A549 (cell line): ENCODE measurements at regions not wholly inside any gene's neighbourhood (a gene's known extent, or its start where the extent isn't known, plus 50 kb on each side); places are given as distances from the start of the nearest gene placed in this dataset.
A peak's percentile ranks its signal among the peaks of the same experiment; 100 is the strongest.

Source experiments
- ATAC-seq, 2 experiments: fragments of 200-7000 bp in 1 of 2; fragments of >200 bp in 1 of 2; cut with Nextera tagmentation in 1 of 2; cut with Tn5 transposase in 1 of 2; 3 replicates each; pipeline versions ENCODE4 v1.8.0 to v1.9.1; 2018 to 2020; ENCODE audit warnings: mild to moderate bottlenecking in 1 of 2, moderate library complexity in 1 of 2
- CTCF ChIA-PET: fragments of 300-600 bp; sonication (Branson Sonifier 250); formaldehyde crosslinking; extraction: SDS; loops from one replicate; lab custom pipeline; 2021; ENCODE audit warnings: antibody characterized with exemption, inconsistent platforms; lab: Yijun Ruan, JAX
- POLR2A ChIA-PET: fragments of 350-600 bp; formaldehyde crosslinking; extraction: SDS; loops from one replicate; lab custom pipeline; 2021; ENCODE audit warnings: antibody characterized with exemption, inconsistent platforms; lab: Yijun Ruan, JAX
- DNase-seq, 2 experiments: peaks; one replicate each; pipeline versions ENCODE4 v3.0.0 to v3.0.0-alpha.2; 2011 to 2016; ENCODE audit warnings: low read depth in 1 of 2, low spot score in 1 of 2
- FAIRE-seq: peaks from 2 replicates; lab custom pipeline; 2011; peaks lifted over from hg19 to GRCh38; lab: Jason Lieb, UNC
- H3K27ac ChIP-seq, 2 experiments: fragments of >200 bp; sonication (Bioruptor Twin); formaldehyde crosslinking; 3 replicates each; pipeline ENCODE4 v1.5.1; 2016 to 2017
- H3K4me1 ChIP-seq: fragments of >200 bp; sonication (Bioruptor Twin); formaldehyde crosslinking; 3 replicates; pipeline ENCODE4 v1.6.1; 2016
- H3K4me2 ChIP-seq: fragments of >200 bp; sonication (Bioruptor Twin); formaldehyde crosslinking; 3 replicates; pipeline ENCODE4 v1.6.1; 2016
- H3K4me3 ChIP-seq: fragments of >200 bp; sonication (Bioruptor Twin); formaldehyde crosslinking; 3 replicates; pipeline ENCODE4 v1.5.1; 2016
- H3K9me3 ChIP-seq: fragments of >200 bp; sonication (Bioruptor Twin); formaldehyde crosslinking; 3 replicates; pipeline ENCODE4 v1.6.1; 2016
- BHLHE40 ChIP-seq: IDR thresholded peaks from 2 replicates; pipeline ENCODE4 v1.6.1; 2012; ENCODE audit warnings: low read depth, low read length, inconsistent platforms
- CBX2 ChIP-seq: fragments of 200-600 bp; sonication (generic); IDR thresholded peaks from 2 replicates; pipeline ENCODE4 v1.6.1; 2016; ENCODE audit warnings: low read depth, mild to moderate bottlenecking, borderline replicate concordance
- CEBPB ChIP-seq, 2 experiments: fragments of >200 bp in 1 of 2; sonication (Bioruptor Twin) in 1 of 2; formaldehyde crosslinking in 1 of 2; IDR thresholded peaks; 2 replicates each; pipeline ENCODE4 v1.6.1; 2012 to 2016
- CHD2 ChIP-seq: fragments of 150-350 bp; IDR thresholded peaks from 2 replicates; pipeline ENCODE4 v1.6.1; 2014; ENCODE audit warnings: low read length; ENCODE audit not compliant: partially characterized antibody
- CTCF ChIP-seq: fragments of >200 bp; sonication (Bioruptor Twin); formaldehyde crosslinking; IDR thresholded peaks from 3 replicates; pipeline ENCODE4 v1.5.1; 2016
- EHF ChIP-seq: fragments of 250-450 bp; sonication (Bioruptor Pico); IDR thresholded peaks from 2 replicates; pipeline ENCODE4 v1.5.0; 2020; ENCODE audit warnings: mild to moderate bottlenecking
- FOSB ChIP-seq: fragments of 250-450 bp; sonication (Bioruptor Pico); IDR thresholded peaks from 2 replicates; pipeline ENCODE4 v1.5.0; 2020; ENCODE audit warnings: mild to moderate bottlenecking, moderate library complexity
- HOXA7 ChIP-seq: fragments of 250-450 bp; sonication (Bioruptor Pico); IDR thresholded peaks from 2 replicates; pipeline ENCODE4 v1.5.0; 2020; ENCODE audit warnings: mild to moderate bottlenecking, moderate library complexity
- HOXB13 ChIP-seq: fragments of 250-450 bp; sonication (Bioruptor Pico); IDR thresholded peaks from 2 replicates; pipeline ENCODE4 v1.5.0; 2020; ENCODE audit warnings: low read depth, mild to moderate bottlenecking, moderate library complexity
- HOXB5 ChIP-seq: fragments of 250-450 bp; sonication (Bioruptor Pico); IDR thresholded peaks from 2 replicates; pipeline ENCODE4 v1.5.0; 2020; ENCODE audit warnings: mild to moderate bottlenecking, moderate library complexity
- JUN ChIP-seq, 2 experiments: fragments of >200 bp; sonication (Bioruptor Twin); formaldehyde crosslinking; IDR thresholded peaks; 2 replicates in 1 of 2; 3 replicates in 1 of 2; pipeline ENCODE4 v1.6.1; 2016 to 2017
- KDM1A ChIP-seq: fragments of 200-600 bp; sonication (generic); IDR thresholded peaks from 2 replicates; pipeline ENCODE4 v1.6.1; 2016; ENCODE audit warnings: low read depth, mild to moderate bottlenecking
- MAZ ChIP-seq: fragments of 150-350 bp; IDR thresholded peaks from 2 replicates; pipeline ENCODE4 v1.6.1; 2014; ENCODE audit warnings: antibody characterized with exemption, low read depth, low read length, borderline replicate concordance
- NFE2L2 ChIP-seq: fragments of 150-350 bp; conservative IDR thresholded peaks from 2 replicates; pipeline ENCODE4 v1.6.1; 2014; ENCODE audit warnings: low read length
- PHF8 ChIP-seq: fragments of 200-600 bp; sonication (generic); IDR thresholded peaks from 2 replicates; pipeline ENCODE4 v1.6.1; 2016; ENCODE audit warnings: low read depth, mild to moderate bottlenecking, antibody characterized with exemption, moderate library complexity, borderline replicate concordance
- POLR2AphosphoS2 ChIP-seq: conservative IDR thresholded peaks from 2 replicates; pipeline ENCODE4 v1.6.1; 2012; ENCODE audit warnings: low read length, improper control_type of control experiment, inconsistent platforms
- RAD21 ChIP-seq, 2 experiments: fragments of >200 bp in 1 of 2; sonication (Bioruptor Twin) in 1 of 2; formaldehyde crosslinking in 1 of 2; IDR thresholded peaks in 1 of 2; conservative IDR thresholded peaks in 1 of 2; 2 replicates in 1 of 2; 3 replicates in 1 of 2; pipeline ENCODE4 v1.6.1; 2012 to 2018; ENCODE audit warnings: inconsistent platforms in 1 of 2
- RNF2 ChIP-seq: fragments of 200-600 bp; sonication (generic); IDR thresholded peaks from 2 replicates; pipeline ENCODE4 v1.6.1; 2016; ENCODE audit warnings: low read depth, mild to moderate bottlenecking, antibody characterized with exemption, moderate library complexity, borderline replicate concordance
- SREBF2 ChIP-seq: fragments of 450-650 bp; IDR thresholded peaks from 2 replicates; pipeline ENCODE4 v1.6.1; 2014; ENCODE audit warnings: mild to moderate bottlenecking, moderate library complexity
- TP53 ChIP-seq: fragments of 250-450 bp; sonication (Bioruptor Pico); IDR thresholded peaks from 2 replicates; pipeline ENCODE4 v1.5.0; 2021; ENCODE audit warnings: mild to moderate bottlenecking, moderate library complexity
- WGBS: methylation state at CpG from one replicate; pipeline ENCODE4 v1.1.6; 2017; ENCODE audit errors: missing lambda C conversion rate; 5-methylcytosine and 5-hydroxymethylcytosine counted together
- TF ChIP-seq, protein P1 (sequence below): fragments of 450-650 bp; IDR thresholded peaks from 2 replicates; pipeline ENCODE4 v1.6.1; 2014; ENCODE audit warnings: antibody characterized with exemption
- TF ChIP-seq, protein P2 (sequence below): IDR thresholded peaks from 2 replicates; pipeline ENCODE4 v1.6.1; 2012
- TF ChIP-seq, protein P3 (sequence below): fragments of 250-450 bp; sonication (Bioruptor Pico); IDR thresholded peaks from 2 replicates; pipeline ENCODE4 v1.5.0; 2021; ENCODE audit warnings: mild to moderate bottlenecking, moderate library complexity, borderline replicate concordance

DNA sequence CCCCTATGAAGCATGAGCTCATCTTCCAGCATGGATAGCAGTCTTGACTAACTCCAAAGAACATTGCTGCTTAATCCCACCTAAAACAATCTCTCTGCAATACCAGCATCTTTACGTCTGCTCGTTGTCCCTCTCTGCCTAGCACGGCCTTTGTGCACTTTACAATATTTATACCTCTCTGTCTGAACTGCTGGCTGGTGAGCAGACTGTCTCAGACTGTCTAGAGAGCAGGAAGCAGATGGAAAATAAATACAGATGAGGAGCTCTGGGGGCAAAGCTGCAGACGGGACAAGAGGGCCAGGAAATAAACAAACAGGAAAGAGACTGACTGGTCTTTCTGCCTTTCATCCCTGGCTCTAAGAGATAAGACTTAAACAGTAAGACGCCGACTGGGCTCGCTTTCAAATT, 224.8 kb downstream of the ENC1 start:
- CTCF ChIA-PET, result no interaction called here

GRCh38 chr5:74414228-74414627, 226.3 kb downstream of the ENC1 start:
- POLR2A ChIA-PET, result no interaction called here
- Histone ChIP-seq H3K4me3 (no peak overlapping the region), H3K9me3 (no peaks in the 10 kb centered on the region), H3K4me1 (no peaks in the 10 kb centered on the region), H3K4me2 (no peak overlapping the region), H3K27ac (no peak overlapping the region)
- CTCF ChIA-PET, result no interaction called here
- WGBS, result 79% methylated on average over 2 of the region's 2 CpGs
- no peak for DNase-seq
- FAIRE-seq, result no peak
- no peak for ATAC-seq
- TF ChIP-seq CEBPB (IDR thresholded peaks at IDR 0.05), result no peak
- TF ChIP-seq RAD21 (conservative IDR thresholded peaks at IDR 0.05 in 1 of 2, IDR thresholded peaks at IDR 0.05 in 1 of 2), result no peak
- no peak for TF ChIP-seq FOSB (CRISPR knock-in tag)
- no peak for TF ChIP-seq HOXB5 (CRISPR knock-in tag)
- TF ChIP-seq EHF (CRISPR knock-in tag), result no peak
- TF ChIP-seq, protein P1, sequence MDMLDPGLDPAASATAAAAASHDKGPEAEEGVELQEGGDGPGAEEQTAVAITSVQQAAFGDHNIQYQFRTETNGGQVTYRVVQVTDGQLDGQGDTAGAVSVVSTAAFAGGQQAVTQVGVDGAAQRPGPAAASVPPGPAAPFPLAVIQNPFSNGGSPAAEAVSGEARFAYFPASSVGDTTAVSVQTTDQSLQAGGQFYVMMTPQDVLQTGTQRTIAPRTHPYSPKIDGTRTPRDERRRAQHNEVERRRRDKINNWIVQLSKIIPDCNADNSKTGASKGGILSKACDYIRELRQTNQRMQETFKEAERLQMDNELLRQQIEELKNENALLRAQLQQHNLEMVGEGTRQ, result no peak
- no peak for TF ChIP-seq POLR2AphosphoS2
- no peak for TF ChIP-seq MAZ
- TF ChIP-seq TP53, result no peak
- no peak for TF ChIP-seq CBX2
- no peak for TF ChIP-seq CTCF
- TF ChIP-seq HOXB13 (CRISPR knock-in tag), result no peak
- TF ChIP-seq, protein P2, sequence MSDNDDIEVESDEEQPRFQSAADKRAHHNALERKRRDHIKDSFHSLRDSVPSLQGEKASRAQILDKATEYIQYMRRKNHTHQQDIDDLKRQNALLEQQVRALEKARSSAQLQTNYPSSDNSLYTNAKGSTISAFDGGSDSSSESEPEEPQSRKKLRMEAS, result no peak
- TF ChIP-seq, all 56 proteins: peak for 0

More for the DNA sequence above, 224.8 kb downstream of the ENC1 start:
- Histone ChIP-seq H3K4me2 (peak overlapping the region; percentile 23; the same call in 2 of the 3 replicates), H3K4me1 (no peaks in the 10 kb centered on the region), H3K4me3 (no peak overlapping the region), H3K27ac (0 out of 6 replicates have a peak overlapping the region, but pooled peaks of 1 of the 2 experiments have one; percentile 17), H3K9me3 (no peaks in the 10 kb centered on the region)
- ATAC-seq (no peak; a peak in 2 of 6 replicates), DNase-seq (no peak), FAIRE-seq (no peak)
- TF ChIP-seq PHF8 (no peak), BHLHE40 (no peak)
- whole genome bisulfite sequencing, result 50% methylated on average over 7 of the region's 7 CpGs
- POLR2A ChIA-PET, result no interaction called here

DNA sequence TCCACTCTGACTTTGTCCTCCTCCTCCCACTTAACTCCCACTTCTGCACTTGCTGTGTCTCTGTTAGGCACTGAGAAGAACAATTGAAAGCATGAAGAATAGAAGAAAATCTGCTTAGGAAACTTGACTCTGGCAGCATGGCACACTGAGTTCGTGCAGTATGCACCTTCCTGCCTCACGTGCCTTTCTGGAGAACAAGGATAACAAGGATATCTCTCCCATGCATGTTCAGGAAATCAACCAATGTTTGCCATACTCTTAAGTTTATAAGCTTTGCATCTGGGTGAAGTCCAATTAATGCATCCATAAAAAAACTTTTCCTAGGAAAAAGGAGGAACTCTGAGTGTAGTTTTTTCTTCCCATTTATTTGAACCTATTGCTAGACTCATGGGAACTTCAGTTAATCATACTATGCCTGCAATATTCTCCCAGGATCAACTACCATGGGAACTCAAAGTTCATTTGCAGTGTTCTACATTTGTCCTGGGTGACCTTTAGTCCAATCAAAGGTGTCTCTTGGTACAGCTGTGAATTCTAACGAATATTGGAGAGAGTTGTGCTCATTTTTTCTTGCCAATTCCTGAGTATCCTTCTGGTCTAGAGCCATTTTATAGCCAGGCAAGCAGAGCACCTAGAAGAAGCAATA, 227.0 kb downstream of the ENC1 start:
- no peak for DNase-seq
- H3K27ac ChIP-seq, result no peak overlapping the region
- H3K4me2 ChIP-seq, result no peak overlapping the region
- ATAC-seq, result no peak
- CTCF ChIA-PET, result no interaction called here
- 46% methylated on average over 3 of the region's 3 CpGs for WGBS
- no peaks in the 10 kb centered on the region for H3K9me3 ChIP-seq
- peak; percentile 49 for FAIRE-seq
- no peak overlapping the region for H3K4me3 ChIP-seq
- no peaks in the 10 kb centered on the region for H3K4me1 ChIP-seq
- no peak for TF ChIP-seq RAD21 (conservative IDR thresholded peaks at IDR 0.05 in 1 of 2, IDR thresholded peaks at IDR 0.05 in 1 of 2)
- TF ChIP-seq, all 56 proteins: peak for 0
- POLR2A ChIA-PET, result no interaction called here

DNA sequence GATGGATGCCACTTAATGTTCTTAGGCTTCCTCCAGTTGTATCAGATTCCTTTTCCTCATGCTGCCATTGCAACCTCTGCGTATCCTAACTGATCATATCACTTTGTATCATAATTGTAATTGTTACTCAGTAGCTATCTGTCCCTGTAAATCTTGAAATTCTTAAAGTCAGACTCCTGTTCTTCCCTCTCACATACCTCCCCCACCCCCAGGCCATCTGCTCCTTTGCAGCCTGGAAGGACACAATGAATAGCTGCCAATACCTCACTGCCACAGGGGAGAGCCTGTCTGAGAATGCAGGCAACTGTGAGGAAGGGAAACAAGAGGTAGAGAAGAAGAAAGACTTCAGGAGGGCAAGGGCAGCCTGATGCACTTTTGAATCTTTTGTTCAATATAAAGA, 228.5 kb downstream of the ENC1 start:
- H3K4me3 ChIP-seq, result no peak overlapping the region
- no peak for DNase-seq
- ChIA-PET POLR2A (no interaction called here), CTCF (no interaction called here)
- H3K27ac ChIP-seq, result no peak overlapping the region
- no peak overlapping the region for H3K4me2 ChIP-seq
- H3K4me1 ChIP-seq, result peaks cover 10% of the 10 kb centered on the region; the same call in 2 of the 3 replicates
- WGBS, result 61% methylated on average over 1 of the region's 1 CpG
- no peak for ATAC-seq
- no peaks in the 10 kb centered on the region for H3K9me3 ChIP-seq
- no peak for FAIRE-seq
- TF ChIP-seq CHD2, result no peak
- TF ChIP-seq, protein P3, sequence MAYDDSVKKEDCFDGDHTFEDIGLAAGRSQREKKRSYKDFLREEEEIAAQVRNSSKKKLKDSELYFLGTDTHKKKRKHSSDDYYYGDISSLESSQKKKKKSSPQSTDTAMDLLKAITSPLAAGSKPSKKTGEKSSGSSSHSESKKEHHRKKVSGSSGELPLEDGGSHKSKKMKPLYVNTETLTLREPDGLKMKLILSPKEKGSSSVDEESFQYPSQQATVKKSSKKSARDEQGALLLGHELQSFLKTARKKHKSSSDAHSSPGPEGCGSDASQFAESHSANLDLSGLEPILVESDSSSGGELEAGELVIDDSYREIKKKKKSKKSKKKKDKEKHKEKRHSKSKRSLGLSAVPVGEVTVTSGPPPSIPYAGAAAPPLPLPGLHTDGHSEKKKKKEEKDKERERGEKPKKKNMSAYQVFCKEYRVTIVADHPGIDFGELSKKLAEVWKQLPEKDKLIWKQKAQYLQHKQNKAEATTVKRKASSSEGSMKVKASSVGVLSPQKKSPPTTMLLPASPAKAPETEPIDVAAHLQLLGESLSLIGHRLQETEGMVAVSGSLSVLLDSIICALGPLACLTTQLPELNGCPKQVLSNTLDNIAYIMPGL (CRISPR knock-in tag), result no peak
- TF ChIP-seq CTCF, result no peak
- TF ChIP-seq HOXA7 (CRISPR knock-in tag), result no peak
- no peak for TF ChIP-seq JUN (IDR thresholded peaks at IDR 0.05)
- no peak for TF ChIP-seq EHF (CRISPR knock-in tag)
- TF ChIP-seq NFE2L2, result no peak
- no peak for TF ChIP-seq TP53
- TF ChIP-seq RNF2, result no peak
- TF ChIP-seq KDM1A, result no peak
- TF ChIP-seq SREBF2, result no peak
